ENCODE measurements at regions not wholly inside any gene's neighbourhood (a gene's known extent, or its start where the extent isn't known, plus 50 kb on each side); places are given as distances from the start of the nearest gene placed in this dataset.
"Not testable (repeated sequence)": the region's sequence is repeated elsewhere in the genome, so short reads cannot be mapped to it uniquely, and the experiment has no call there.

GRCh38 chr5:50299896-50300295, 141.2 kb downstream of the EMB start:
- Histone ChIP-seq H3K36me3 (ENCODE audit: control insufficient read depth, insufficient read depth, low read length, severe bottlenecking) (no peaks in the 10 kb centered on the region), H3K9me3 (ENCODE audit: control insufficient read depth, low read length) (no peaks in the 10 kb centered on the region), H3K4me3 (ENCODE audit: low read length) (no peak overlapping the region), H3K27me3 (replicated peaks; ENCODE audit: control insufficient read depth, insufficient read depth, low read length) (no peaks in the 10 kb centered on the region), H3K9ac (ENCODE audit: low read length) (no peak overlapping the region), H3K4me1 (ENCODE audit: control insufficient read depth, insufficient read depth, low read length) (no peaks in the 10 kb centered on the region)
- no peak for DNase-seq (ENCODE audit: low read depth)

GRCh38 chr5:50292735-50293394, 148.2 kb downstream of the EMB start:
- H3K9ac ChIP-seq (ENCODE audit: low read length): no peak overlapping the region
- no peaks in the 10 kb centered on the region for H3K9me3 ChIP-seq (ENCODE audit: control insufficient read depth, low read length)
- no peaks in the 10 kb centered on the region for H3K4me1 ChIP-seq (ENCODE audit: control insufficient read depth, insufficient read depth, low read length)
- no peak for DNase-seq (ENCODE audit: low read depth)
- no peaks in the 10 kb centered on the region for H3K27me3 ChIP-seq (replicated peaks; ENCODE audit: control insufficient read depth, insufficient read depth, low read length)
- no peaks in the 10 kb centered on the region for H3K36me3 ChIP-seq (ENCODE audit: control insufficient read depth, insufficient read depth, low read length, severe bottlenecking)
- H3K4me3 ChIP-seq (ENCODE audit: low read length): no peak overlapping the region

- DNase-seq (ENCODE audit: low read depth); H3K4me3 ChIP-seq (ENCODE audit: low read length); H3K27me3 ChIP-seq (replicated peaks; ENCODE audit: control insufficient read depth, insufficient read depth, low read length); H3K4me1 ChIP-seq (ENCODE audit: control insufficient read depth, insufficient read depth, low read length); H3K9me3 ChIP-seq (ENCODE audit: control insufficient read depth, low read length); H3K36me3 ChIP-seq (ENCODE audit: control insufficient read depth, insufficient read depth, low read length, severe bottlenecking); H3K9ac ChIP-seq (ENCODE audit: low read length): not testable (repeated sequence)
Observed at GRCh38 chr5:50280461-50280860, 160.6 kb downstream of the EMB start.
